CD14-positive monocyte (primary cell): ENCODE measurements at regions not wholly inside any gene's neighbourhood (a gene's known extent, or its start where the extent isn't known, plus 50 kb on each side); places are given as distances from the start of the nearest gene placed in this dataset.

Source experiments
- DNase-seq, 3 donors: peaks; one replicate each; pipeline ENCODE4 v3.0.0-alpha.2; 2011 to 2022
- H2AFZ ChIP-seq: 2 replicates; pipeline ENCODE4 v1.6.0; 2012; ENCODE audit warnings: mild to moderate bottlenecking, low read depth, low read length, inconsistent platforms; ENCODE audit not compliant: insufficient read depth, poor library complexity, severe bottlenecking
- H3K27ac ChIP-seq, 2 donors: 1 replicate in 1 of 2; 2 replicates in 1 of 2; pipeline ENCODE4 v1.5.1; 2012 to 2013; ENCODE audit warnings: low read length in 2 of 2, control low read depth in 1 of 2, inconsistent platforms in 1 of 2, low read depth in 1 of 2, mild to moderate bottlenecking in 1 of 2
- H3K27me3 ChIP-seq, 2 donors: one replicate each; pipeline versions ENCODE4 v1.6.0 to v1.6.1; 2011 to 2013; ENCODE audit warnings: low read length in 2 of 2; ENCODE audit not compliant: control insufficient read depth in 2 of 2, insufficient read depth in 2 of 2
- H3K36me3 ChIP-seq, 2 donors: replicated peaks in 1 of 2; 1 replicate in 1 of 2; 2 replicates in 1 of 2; pipeline versions ENCODE4 v1.5.1 to v1.6.1; 2012 to 2013; ENCODE audit warnings: low read length in 2 of 2, control low read depth in 1 of 2, inconsistent platforms in 1 of 2, mild to moderate bottlenecking in 1 of 2; ENCODE audit not compliant: insufficient read depth in 2 of 2, control insufficient read depth in 1 of 2
- H3K4me1 ChIP-seq, 2 donors: 1 replicate in 1 of 2; 2 replicates in 1 of 2; pipeline versions ENCODE4 v1.5.1 to v1.6.1; 2012 to 2013; ENCODE audit warnings: low read length in 2 of 2, control low read depth in 1 of 2, inconsistent platforms in 1 of 2, mild to moderate bottlenecking in 1 of 2, moderate library complexity in 1 of 2; ENCODE audit not compliant: insufficient read depth in 2 of 2, control insufficient read depth in 1 of 2
- H3K4me2 ChIP-seq: replicated peaks from 2 replicates; pipeline ENCODE3; 2012; ENCODE audit warnings: low read length, moderate library complexity, mild to moderate bottlenecking; ENCODE audit not compliant: poor library complexity, severe bottlenecking; ENCODE audit errors: extremely low read depth
- H3K4me3 ChIP-seq, 3 experiments: fragments of 200-600 bp in 1 of 3; sonication (generic) in 1 of 3; replicated peaks in 1 of 3; 1 replicate in 2 of 3; 2 replicates in 1 of 3; pipeline ENCODE4 v1.5.1; 2011 to 2013; ENCODE audit warnings: low read length in 3 of 3, mild to moderate bottlenecking in 3 of 3, control low read depth in 2 of 3, low read depth in 2 of 3, inconsistent platforms in 1 of 3, moderate library complexity in 1 of 3
- H3K79me2 ChIP-seq: 2 replicates; pipeline ENCODE4 v1.6.0; 2012; ENCODE audit warnings: mild to moderate bottlenecking, control low read depth, inconsistent platforms, low read length, moderate library complexity; ENCODE audit not compliant: insufficient read depth
- H3K9ac ChIP-seq: 2 replicates; pipeline ENCODE4 v1.6.0; 2017; ENCODE audit warnings: low read length, mild to moderate bottlenecking; ENCODE audit not compliant: insufficient read depth, poor library complexity, severe bottlenecking
- H3K9me3 ChIP-seq, 2 donors: replicated peaks in 1 of 2; 1 replicate in 1 of 2; 2 replicates in 1 of 2; pipeline versions ENCODE4 v1.5.1 to v1.6.1; 2012 to 2013; ENCODE audit warnings: low read length in 2 of 2, control low read depth in 1 of 2; ENCODE audit not compliant: control insufficient read depth in 1 of 2, insufficient read depth in 1 of 2
- H4K20me1 ChIP-seq: 2 replicates; pipeline ENCODE4 v1.6.0; 2012; ENCODE audit warnings: mild to moderate bottlenecking, low read length, control low read depth, moderate library complexity; ENCODE audit not compliant: insufficient read depth
- H3K27ac Mint-ChIP-seq, 7 donors: one replicate each; pipeline ENCODE4 v1.8.0; 2020; ENCODE audit warnings: mild to moderate bottlenecking in 7 of 7, mixed read lengths in 7 of 7, moderate library complexity in 6 of 7, inconsistent platforms in 2 of 7
- H3K27me3 Mint-ChIP-seq, 3 donors: one replicate each; pipeline ENCODE4 v1.8.0; 2021 to 2022; ENCODE audit warnings: low read depth in 3 of 3, mild to moderate bottlenecking in 3 of 3, mixed read lengths in 3 of 3, moderate library complexity in 3 of 3, inconsistent platforms in 1 of 3
- H3K36me3 Mint-ChIP-seq, 2 donors: one replicate each; pipeline ENCODE4 v1.8.0; 2020; ENCODE audit warnings: mixed read lengths in 2 of 2, inconsistent platforms in 1 of 2, mild to moderate bottlenecking in 1 of 2
- H3K4me1 Mint-ChIP-seq: one replicate; pipeline ENCODE4 v1.8.0; 2020; ENCODE audit warnings: mild to moderate bottlenecking, mixed read lengths
- H3K4me3 Mint-ChIP-seq, 2 donors: one replicate each; pipeline ENCODE4 v1.8.0; 2020; ENCODE audit warnings: mild to moderate bottlenecking in 2 of 2, mixed read lengths in 2 of 2, moderate library complexity in 1 of 2
- H3K9me3 Mint-ChIP-seq, 7 donors: one replicate each; pipeline ENCODE4 v1.8.0; 2020 to 2022; ENCODE audit warnings: mixed read lengths in 7 of 7, mild to moderate bottlenecking in 6 of 7, moderate library complexity in 6 of 7, inconsistent platforms in 2 of 7
- WGBS: methylation state at CpG from one replicate; pipeline ENCODE4 v1.1.5; 2013; ENCODE audit warnings: missing lambda C conversion rate; ENCODE audit not compliant: insufficient coverage; 5-methylcytosine and 5-hydroxymethylcytosine counted together
- intact Hi-C, 2 donors: fragments of 100-400 bp; cut with micrococcal nuclease; formaldehyde crosslinking; loops; one replicate each; pipeline versions ENCODE4 v1.15.0 to v1.15.1; 2023
- TF ChIP-seq, protein P1 (sequence below): fragments of 200-600 bp; IDR thresholded peaks from one replicate; pipeline ENCODE4 v1.8.0; 2022; ENCODE audit warnings: antibody characterized with exemption, mild to moderate bottlenecking

DNA sequence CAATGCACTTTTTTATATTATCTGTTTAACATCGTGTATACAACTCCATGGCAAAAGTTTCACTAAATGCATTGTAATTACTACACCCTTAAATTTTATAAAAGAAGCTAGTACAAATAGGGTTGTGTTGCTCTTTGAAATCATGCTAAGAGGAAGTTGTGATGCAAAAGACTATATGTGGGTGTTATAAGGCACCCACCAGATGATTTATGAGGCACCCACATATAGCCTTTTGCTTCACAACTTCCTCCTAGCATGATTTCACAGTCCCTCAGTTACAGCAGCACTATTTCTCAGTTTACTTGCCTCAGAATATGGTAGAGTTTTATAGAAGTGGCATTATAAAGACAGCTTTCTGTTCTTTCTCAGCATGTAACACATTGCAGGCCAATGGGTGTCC lies 277.3 kb upstream of the DOK6 start:
- Histone ChIP-seq H3K4me3 (no peak overlapping the region), H4K20me1 (no peaks in the 10 kb centered on the region), H3K27ac (no peak overlapping the region), H3K4me1 (no peaks in the 10 kb centered on the region), H3K9me3 (no peaks in the 10 kb centered on the region), H2AFZ (no peak overlapping the region), H3K36me3 (no peaks in the 10 kb centered on the region), H3K27me3 (no peaks in the 10 kb centered on the region), H3K79me2 (no peaks in the 10 kb centered on the region), H3K4me2 (no peak overlapping the region), H3K9ac (no peak overlapping the region)
- Mint-ChIP-seq H3K36me3 (no peaks in the 10 kb centered on the region), H3K4me3 (no peak overlapping the region), H3K4me1 (no peaks in the 10 kb centered on the region), H3K27ac (no peak overlapping the region), H3K9me3 (peaks cover 0 to 2% (median 0%) of the 10 kb centered on the region in 7 donors), H3K27me3 (no peaks in the 10 kb centered on the region)
- intact Hi-C loops = no loop called here
- TF ChIP-seq, protein P1, sequence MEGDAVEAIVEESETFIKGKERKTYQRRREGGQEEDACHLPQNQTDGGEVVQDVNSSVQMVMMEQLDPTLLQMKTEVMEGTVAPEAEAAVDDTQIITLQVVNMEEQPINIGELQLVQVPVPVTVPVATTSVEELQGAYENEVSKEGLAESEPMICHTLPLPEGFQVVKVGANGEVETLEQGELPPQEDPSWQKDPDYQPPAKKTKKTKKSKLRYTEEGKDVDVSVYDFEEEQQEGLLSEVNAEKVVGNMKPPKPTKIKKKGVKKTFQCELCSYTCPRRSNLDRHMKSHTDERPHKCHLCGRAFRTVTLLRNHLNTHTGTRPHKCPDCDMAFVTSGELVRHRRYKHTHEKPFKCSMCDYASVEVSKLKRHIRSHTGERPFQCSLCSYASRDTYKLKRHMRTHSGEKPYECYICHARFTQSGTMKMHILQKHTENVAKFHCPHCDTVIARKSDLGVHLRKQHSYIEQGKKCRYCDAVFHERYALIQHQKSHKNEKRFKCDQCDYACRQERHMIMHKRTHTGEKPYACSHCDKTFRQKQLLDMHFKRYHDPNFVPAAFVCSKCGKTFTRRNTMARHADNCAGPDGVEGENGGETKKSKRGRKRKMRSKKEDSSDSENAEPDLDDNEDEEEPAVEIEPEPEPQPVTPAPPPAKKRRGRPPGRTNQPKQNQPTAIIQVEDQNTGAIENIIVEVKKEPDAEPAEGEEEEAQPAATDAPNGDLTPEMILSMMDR = no peak
- WGBS = no CpG with 5 or more reads among the region's 1 CpG
- no peak for DNase-seq

DNA sequence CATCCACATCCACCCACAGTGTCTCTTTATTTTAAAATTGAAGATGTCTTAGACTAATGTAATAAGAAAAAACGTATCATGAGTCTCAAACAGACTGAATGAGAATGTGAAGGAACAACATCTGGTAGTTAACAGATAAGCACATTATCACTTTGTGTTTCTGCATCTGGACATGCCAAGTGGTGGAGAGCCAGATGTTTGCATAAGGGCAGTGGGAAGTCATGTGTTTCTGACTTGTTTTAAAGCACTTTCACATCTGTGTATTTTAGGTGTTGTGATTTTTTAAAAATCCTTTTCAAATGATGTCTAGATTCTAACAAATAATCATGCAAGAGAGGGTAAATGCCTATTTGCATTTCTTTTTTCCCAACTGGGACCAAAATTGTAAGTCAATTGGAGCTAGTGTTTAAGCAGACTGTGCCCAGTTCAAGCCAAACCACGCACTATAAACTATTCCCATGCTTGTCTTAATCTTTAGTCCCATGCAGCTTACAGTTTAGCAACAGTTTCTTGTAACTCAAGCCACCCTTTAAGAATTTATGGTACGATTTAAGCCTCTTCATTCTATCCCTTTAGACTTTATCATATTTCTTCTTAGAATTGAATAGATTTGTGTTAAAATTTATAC lies 272.7 kb upstream of the DOK6 start:
- no peaks in the 10 kb centered on the region for H3K36me3 Mint-ChIP-seq
- no CpG with 5 or more reads among the region's 3 CpGs for whole genome bisulfite sequencing
- H3K27me3 Mint-ChIP-seq = no peaks in the 10 kb centered on the region

More for the DNA sequence above, 272.7 kb upstream of the DOK6 start:
- DNase-seq = no peak
- Histone ChIP-seq H3K4me1 (no peaks in the 10 kb centered on the region), H3K27ac (no peak overlapping the region), H4K20me1 (no peaks in the 10 kb centered on the region), H3K36me3 (no peaks in the 10 kb centered on the region), H3K9me3 (peaks cover 4 to 5% of the 10 kb centered on the region in 2 donors), H3K9ac (no peak overlapping the region), H3K4me3 (no peak overlapping the region), H2AFZ (no peak overlapping the region), H3K27me3 (no peaks in the 10 kb centered on the region), H3K4me2 (no peak overlapping the region), H3K79me2 (no peaks in the 10 kb centered on the region)
- H3K4me3 Mint-ChIP-seq = no peak overlapping the region
- no peaks in the 10 kb centered on the region for H3K4me1 Mint-ChIP-seq
- intact Hi-C loops = no loop called here
- H3K27ac Mint-ChIP-seq = no peak overlapping the region
- TF ChIP-seq, protein P1 = no peak
- peaks cover 0 to 8% (median 2%) of the 10 kb centered on the region in 7 donors for H3K9me3 Mint-ChIP-seq
